ENCODE measurements at regions not wholly inside any gene's neighbourhood (a gene's known extent, or its start where the extent isn't known, plus 50 kb on each side); places are given as distances from the start of the nearest gene placed in this dataset.

DNA sequence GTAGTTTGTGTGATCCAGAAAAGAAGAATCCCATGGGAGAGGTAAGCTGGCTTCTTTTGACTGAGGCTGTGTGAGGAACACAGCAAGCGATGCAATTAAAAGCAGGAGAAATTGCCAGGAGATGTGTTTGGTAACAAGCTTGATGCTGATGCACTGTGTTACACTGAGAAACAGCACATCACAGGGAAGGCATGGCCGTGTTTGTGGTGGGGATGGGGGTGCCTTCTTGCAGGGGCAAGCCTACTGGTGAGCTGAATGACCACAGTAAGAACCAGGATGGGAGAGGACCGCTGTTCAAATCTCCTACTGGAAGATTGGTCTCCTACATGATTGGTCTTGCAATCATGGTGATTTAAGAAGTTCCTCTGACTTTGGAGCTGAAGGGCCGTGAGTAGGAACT, 477.7 kb upstream of the HS6ST1 start:
- TF ChIP-seq, protein P1, sequence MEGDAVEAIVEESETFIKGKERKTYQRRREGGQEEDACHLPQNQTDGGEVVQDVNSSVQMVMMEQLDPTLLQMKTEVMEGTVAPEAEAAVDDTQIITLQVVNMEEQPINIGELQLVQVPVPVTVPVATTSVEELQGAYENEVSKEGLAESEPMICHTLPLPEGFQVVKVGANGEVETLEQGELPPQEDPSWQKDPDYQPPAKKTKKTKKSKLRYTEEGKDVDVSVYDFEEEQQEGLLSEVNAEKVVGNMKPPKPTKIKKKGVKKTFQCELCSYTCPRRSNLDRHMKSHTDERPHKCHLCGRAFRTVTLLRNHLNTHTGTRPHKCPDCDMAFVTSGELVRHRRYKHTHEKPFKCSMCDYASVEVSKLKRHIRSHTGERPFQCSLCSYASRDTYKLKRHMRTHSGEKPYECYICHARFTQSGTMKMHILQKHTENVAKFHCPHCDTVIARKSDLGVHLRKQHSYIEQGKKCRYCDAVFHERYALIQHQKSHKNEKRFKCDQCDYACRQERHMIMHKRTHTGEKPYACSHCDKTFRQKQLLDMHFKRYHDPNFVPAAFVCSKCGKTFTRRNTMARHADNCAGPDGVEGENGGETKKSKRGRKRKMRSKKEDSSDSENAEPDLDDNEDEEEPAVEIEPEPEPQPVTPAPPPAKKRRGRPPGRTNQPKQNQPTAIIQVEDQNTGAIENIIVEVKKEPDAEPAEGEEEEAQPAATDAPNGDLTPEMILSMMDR (conservative IDR thresholded peaks at IDR 0.05) = no peak
- no peak for TF ChIP-seq EZH2 (IDR thresholded peaks at IDR 0.05; ENCODE audit: low read depth)
